ENCODE measurements at regions not wholly inside any gene's neighbourhood (a gene's known extent, or its start where the extent isn't known, plus 50 kb on each side); places are given as distances from the start of the nearest gene placed in this dataset.

GRCh38 chr5:28710360-28710759 is 1672.0 kb upstream of the CDH9 start:
- TF ChIP-seq CTCF (conservative IDR thresholded peaks at IDR 0.05; ENCODE audit: low read length) (no peak), EZH2phosphoT487 (IDR thresholded peaks at IDR 0.05; ENCODE audit: borderline replicate concordance, low read depth, low read length) (no peak)

Data from OCI-LY7 (cell line).